ENCODE measurements at regions not wholly inside any gene's neighbourhood (a gene's known extent, or its start where the extent isn't known, plus 50 kb on each side); places are given as distances from the start of the nearest gene placed in this dataset.

- TF ChIP-seq POLR2A (IDR thresholded peaks at IDR 0.05) (no peak), CTCF (IDR thresholded peaks at IDR 0.05 in 8 of 11, conservative IDR thresholded peaks at IDR 0.05 in 3 of 11) (no peak)
Measured at GRCh38 chr5:112642885-112643284, 94.8 kb upstream of the APC start.

Measured in spleen (tissue), 7 donors.